ENCODE measurements at regions not wholly inside any gene's neighbourhood (a gene's known extent, or its start where the extent isn't known, plus 50 kb on each side); places are given as distances from the start of the nearest gene placed in this dataset.

GRCh38 chr6:169940481-169941271 is 189.3 kb downstream of the ERMARD start:
- no peak for DNase-seq (ENCODE audit: insufficient read length, low spot score)
- FAIRE-seq: no peak

GRCh38 chr6:169939554-169940164 is 188.2 kb downstream of the ERMARD start:
- DNase-seq (ENCODE audit: insufficient read length, low spot score) (no peak), FAIRE-seq (no peak)

- DNase-seq (ENCODE audit: insufficient read length, low spot score): no peak
- FAIRE-seq: no peak
Measured at GRCh38 chr6:169938731-169939130, 187.3 kb downstream of the ERMARD start.

- no peak for FAIRE-seq
- no peak for DNase-seq (ENCODE audit: insufficient read length, low spot score)
Measured at GRCh38 chr6:169938262-169938701, 186.9 kb downstream of the ERMARD start.

- no peak for DNase-seq (ENCODE audit: insufficient read length, low spot score)
- no peak for FAIRE-seq
Measured at GRCh38 chr6:169937389-169938261, 186.2 kb downstream of the ERMARD start.

- no peak for DNase-seq (ENCODE audit: insufficient read length, low spot score)
- FAIRE-seq: no peak
Measured at GRCh38 chr6:169936355-169936975, 185.0 kb downstream of the ERMARD start.

GRCh38 chr6:169935861-169936260 is 184.4 kb downstream of the ERMARD start:
- DNase-seq (ENCODE audit: insufficient read length, low spot score): no peak
- no peak for FAIRE-seq

GRCh38 chr6:169935348-169935718 is 183.9 kb downstream of the ERMARD start:
- FAIRE-seq: no peak
- DNase-seq (ENCODE audit: insufficient read length, low spot score): no peak

- no peak for DNase-seq (ENCODE audit: insufficient read length, low spot score)
- FAIRE-seq: no peak
Measured at GRCh38 chr6:169934699-169935347, 183.4 kb downstream of the ERMARD start.

GRCh38 chr6:169933839-169934698 is 182.6 kb downstream of the ERMARD start:
- DNase-seq (ENCODE audit: insufficient read length, low spot score) (no peak), FAIRE-seq (no peak)

GRCh38 chr6:169933251-169933821 is 181.9 kb downstream of the ERMARD start:
- no peak for DNase-seq (ENCODE audit: insufficient read length, low spot score)
- no peak for FAIRE-seq

GRCh38 chr6:169932491-169932890 is 181.1 kb downstream of the ERMARD start:
- DNase-seq (ENCODE audit: insufficient read length, low spot score) (no peak), FAIRE-seq (no peak)

- FAIRE-seq (no peak), DNase-seq (ENCODE audit: insufficient read length, low spot score) (no peak)
Measured at GRCh38 chr6:169931261-169931660, 179.8 kb downstream of the ERMARD start.

- FAIRE-seq: no peak
- DNase-seq (ENCODE audit: insufficient read length, low spot score): no peak
Measured at GRCh38 chr6:169930799-169931198, 179.4 kb downstream of the ERMARD start.

- FAIRE-seq: no peak
- DNase-seq (ENCODE audit: insufficient read length, low spot score): no peak
Measured at GRCh38 chr6:169927711-169928110, 176.3 kb downstream of the ERMARD start.

GRCh38 chr6:169926617-169927417 is 175.4 kb downstream of the ERMARD start:
- no peak for DNase-seq (ENCODE audit: insufficient read length, low spot score)
- FAIRE-seq: no peak

- DNase-seq (ENCODE audit: insufficient read length, low spot score) (no peak), FAIRE-seq (no peak)
Measured at GRCh38 chr6:169923468-169924464, 172.3 kb downstream of the ERMARD start.
